DND-41 (cell line): ENCODE measurements at regions not wholly inside any gene's neighbourhood (a gene's known extent, or its start where the extent isn't known, plus 50 kb on each side); places are given as distances from the start of the nearest gene placed in this dataset.

Experiments used
- EZH2 ChIP-seq: IDR thresholded peaks from 3 replicates; pipeline ENCODE4 v1.6.1; 2012; ENCODE audit warnings: borderline replicate concordance, low read depth, mild to moderate bottlenecking, moderate library complexity, low read length, inconsistent platforms; ENCODE audit not compliant: severe bottlenecking
- TF ChIP-seq, protein P1 (sequence below): IDR thresholded peaks from 2 replicates; pipeline ENCODE4 v1.5.1; 2012; ENCODE audit warnings: borderline replicate concordance, low read length, moderate library complexity, mild to moderate bottlenecking; ENCODE audit not compliant: poor library complexity, severe bottlenecking; ENCODE audit errors: extremely low read depth

DNA sequence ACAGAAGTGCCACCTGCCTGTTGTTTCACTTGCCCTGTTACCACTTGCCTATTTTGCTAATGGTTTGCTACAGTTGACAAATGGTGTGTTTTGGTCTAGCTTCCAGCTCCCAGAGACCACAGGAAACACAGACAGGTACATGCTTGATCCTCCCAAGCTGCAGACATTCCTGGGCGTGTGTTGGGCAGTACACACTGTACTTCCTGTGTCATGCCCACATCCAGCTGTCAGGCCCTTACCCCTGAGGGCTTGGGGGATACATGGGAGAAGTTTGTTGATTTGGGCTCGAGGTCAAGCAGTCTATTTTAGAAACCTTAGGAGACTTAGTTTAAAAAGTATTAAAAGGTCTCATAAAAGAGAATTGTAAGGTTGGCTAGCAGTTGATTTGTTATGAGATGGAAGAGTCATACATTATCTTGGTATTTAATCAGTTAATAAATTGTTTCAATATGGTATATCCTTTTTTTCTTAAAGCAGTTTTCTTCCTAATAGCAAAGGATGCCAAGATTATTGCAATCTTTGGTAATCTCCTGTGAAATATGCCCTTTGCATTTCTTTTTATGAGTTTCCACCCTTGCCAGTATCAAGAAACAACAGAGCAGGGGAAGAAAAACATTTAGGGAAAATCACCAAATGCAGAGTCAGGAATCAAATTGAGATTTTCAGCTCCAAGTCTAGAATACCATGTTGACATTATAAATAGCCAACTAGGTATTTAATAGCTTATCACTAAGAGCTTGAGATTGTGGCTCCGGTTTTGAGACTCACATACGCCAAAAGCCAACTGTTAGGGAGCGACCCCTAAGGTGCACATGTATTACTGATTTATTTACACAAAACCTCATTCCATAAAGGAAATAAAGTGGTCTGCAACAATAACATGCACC lies 52.3 kb upstream of the CD180 start:
- TF ChIP-seq EZH2 = no peak
- TF ChIP-seq, protein P1, sequence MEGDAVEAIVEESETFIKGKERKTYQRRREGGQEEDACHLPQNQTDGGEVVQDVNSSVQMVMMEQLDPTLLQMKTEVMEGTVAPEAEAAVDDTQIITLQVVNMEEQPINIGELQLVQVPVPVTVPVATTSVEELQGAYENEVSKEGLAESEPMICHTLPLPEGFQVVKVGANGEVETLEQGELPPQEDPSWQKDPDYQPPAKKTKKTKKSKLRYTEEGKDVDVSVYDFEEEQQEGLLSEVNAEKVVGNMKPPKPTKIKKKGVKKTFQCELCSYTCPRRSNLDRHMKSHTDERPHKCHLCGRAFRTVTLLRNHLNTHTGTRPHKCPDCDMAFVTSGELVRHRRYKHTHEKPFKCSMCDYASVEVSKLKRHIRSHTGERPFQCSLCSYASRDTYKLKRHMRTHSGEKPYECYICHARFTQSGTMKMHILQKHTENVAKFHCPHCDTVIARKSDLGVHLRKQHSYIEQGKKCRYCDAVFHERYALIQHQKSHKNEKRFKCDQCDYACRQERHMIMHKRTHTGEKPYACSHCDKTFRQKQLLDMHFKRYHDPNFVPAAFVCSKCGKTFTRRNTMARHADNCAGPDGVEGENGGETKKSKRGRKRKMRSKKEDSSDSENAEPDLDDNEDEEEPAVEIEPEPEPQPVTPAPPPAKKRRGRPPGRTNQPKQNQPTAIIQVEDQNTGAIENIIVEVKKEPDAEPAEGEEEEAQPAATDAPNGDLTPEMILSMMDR = no peak
